Panc1 (cell line): ENCODE measurements at regions not wholly inside any gene's neighbourhood (a gene's known extent, or its start where the extent isn't known, plus 50 kb on each side); places are given as distances from the start of the nearest gene placed in this dataset.

Experiments
- ATAC-seq: fragments of 200-7000 bp; cut with Tn5 transposase; 2 replicates; pipeline ENCODE4 v1.9.1; 2020; ENCODE audit warnings: mild to moderate bottlenecking, moderate library complexity
- BruUV-seq: library from RNA; stranded (reverse); fragments of 400-500 nt; replicated peaks from 2 replicates; lab custom pipeline; 2021; lab: Mats Ljungman, UMichigan
- CTCF ChIA-PET: fragments of 300-600 bp; sonication (Branson Sonifier 250); formaldehyde crosslinking; loops from one replicate; lab custom pipeline; 2022; ENCODE audit warnings: antibody characterized with exemption; lab: Charles Lee
- POLR2A ChIA-PET: fragments of 300-600 bp; sonication (Branson Sonifier 250); formaldehyde crosslinking; loops from one replicate; lab custom pipeline; 2022; ENCODE audit warnings: antibody characterized with exemption; lab: Charles Lee
- DNase-seq: peaks from one replicate; pipeline ENCODE4 v3.0.0-alpha.2; 2010; ENCODE audit warnings: low read depth, low spot score
- H3K27ac ChIP-seq: 2 replicates; pipeline ENCODE4 v1.5.1; 2011; ENCODE audit warnings: mild to moderate bottlenecking, low read length, inconsistent platforms
- H3K27me3 ChIP-seq: fragments of 200-500 bp; sonication (Bioruptor generic); 2 replicates; pipeline ENCODE4 v1.6.0; 2014; ENCODE audit warnings: low read length, inconsistent platforms; ENCODE audit not compliant: control insufficient read depth, insufficient read depth
- H3K36me3 ChIP-seq: fragments of 200-500 bp; sonication (Bioruptor generic); 2 replicates; pipeline ENCODE4 v1.5.1; 2014; ENCODE audit warnings: inconsistent platforms, mild to moderate bottlenecking, low read length, moderate library complexity; ENCODE audit not compliant: control insufficient read depth, insufficient read depth
- H3K4me1 ChIP-seq: 2 replicates; pipeline ENCODE4 v1.5.1; 2011; ENCODE audit warnings: inconsistent platforms, mild to moderate bottlenecking, low read length, moderate library complexity; ENCODE audit not compliant: control insufficient read depth, insufficient read depth
- H3K4me3 ChIP-seq, 2 experiments: 2 replicates each; pipeline ENCODE4 v1.5.1; 2011 to 2012; ENCODE audit warnings: low read depth in 2 of 2, low read length in 2 of 2, mild to moderate bottlenecking in 2 of 2, inconsistent platforms in 1 of 2, moderate library complexity in 1 of 2
- H3K9me3 ChIP-seq: fragments of 200-500 bp; sonication (Bioruptor generic); 2 replicates; pipeline ENCODE4 v1.5.1; 2014; ENCODE audit warnings: low read depth, mild to moderate bottlenecking, inconsistent platforms, low read length, moderate library complexity; ENCODE audit not compliant: control insufficient read depth, insufficient read depth
- POLR2AphosphoS5 ChIP-seq: IDR thresholded peaks from 2 replicates; pipeline ENCODE4 v1.6.1; 2012; ENCODE audit warnings: mild to moderate bottlenecking, low read depth, low read length, moderate library complexity
- REST ChIP-seq, 2 experiments: IDR thresholded peaks; 2 replicates each; pipeline ENCODE4 v1.6.1; 2011 to 2012; ENCODE audit warnings: low read depth in 2 of 2, control low read depth in 1 of 2, low read length in 1 of 2, mild to moderate bottlenecking in 1 of 2, moderate library complexity in 1 of 2; ENCODE audit not compliant: insufficient read depth in 1 of 2
- SIN3A ChIP-seq: IDR thresholded peaks from 2 replicates; pipeline ENCODE4 v1.6.1; 2012; ENCODE audit warnings: low read depth, mild to moderate bottlenecking, low read length, moderate library complexity, borderline replicate concordance; ENCODE audit not compliant: insufficient read depth
- TCF7L2 ChIP-seq: IDR thresholded peaks from 2 replicates; pipeline ENCODE4 v1.6.1; 2011; ENCODE audit warnings: mild to moderate bottlenecking, low read depth, low read length, inconsistent platforms
- in situ Hi-C: cut with HindIII; loops from 2 replicates; pipeline ENCODE4 v1.10.0; 2016; ENCODE audit warnings: low sequenced_read_pairs, low pct_unique_long_range_greater_than_20kb
- intact Hi-C: fragments of 100-400 bp; cut with micrococcal nuclease; formaldehyde crosslinking; loops from one replicate; pipeline ENCODE4 v1.10.0; 2022; ENCODE audit not compliant: unreplicated experiment
- TF ChIP-seq, protein P1 (sequence below): fragments of 450-650 bp; IDR thresholded peaks from 2 replicates; pipeline ENCODE4 v1.5.1; 2017; ENCODE audit warnings: mild to moderate bottlenecking

DNA sequence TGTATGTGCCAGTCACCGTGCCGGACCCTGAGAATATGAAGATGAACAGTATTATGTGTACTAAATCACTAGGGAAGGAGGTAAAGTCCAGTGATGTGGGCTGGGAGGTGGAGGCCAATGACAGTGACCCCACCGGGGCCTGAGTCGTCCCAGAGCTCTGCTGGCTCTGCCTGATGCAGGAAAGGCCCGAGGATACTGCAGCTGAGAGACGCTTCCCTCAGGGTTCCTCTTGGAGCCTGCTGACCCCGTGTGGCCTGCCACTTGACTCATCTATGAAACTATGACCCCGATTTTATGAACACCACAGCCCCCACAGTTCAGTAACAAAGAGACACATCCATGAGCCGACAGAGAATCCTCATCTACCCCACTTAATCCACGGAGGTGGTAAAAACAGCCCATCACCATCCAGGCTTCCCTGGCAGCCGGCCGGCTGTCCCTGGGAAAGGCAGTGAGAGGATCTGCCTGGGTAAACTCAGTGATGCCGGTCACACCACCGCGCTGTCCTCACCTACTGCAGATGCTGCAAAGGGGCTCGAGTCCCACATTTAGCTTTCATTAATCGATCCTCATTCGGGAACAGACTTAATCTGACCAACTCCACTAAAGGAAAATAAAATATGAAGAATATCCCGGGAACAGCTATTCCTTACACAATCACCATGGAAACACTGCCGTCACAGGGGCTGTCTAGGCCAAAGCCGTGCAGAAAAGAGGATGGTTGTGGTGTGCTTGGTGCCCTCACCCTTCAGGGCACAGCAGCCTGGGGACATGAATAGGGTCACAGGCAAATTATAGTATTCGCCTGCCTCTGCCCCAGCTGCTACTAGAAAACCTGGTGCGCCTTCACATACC lies 82.9 kb downstream of the ARRDC4 start:
- no TSS peak for BruUV-seq
- DNase-seq (no peak), ATAC-seq (no peak)
- ChIA-PET POLR2A (no interaction called here), CTCF (interaction anchor here (0.5 kb wide), 1 partner anchor 39 kb away, joined by 3 read pairs; no protein-coding TSS in a partner anchor)
- no peaks in the 10 kb centered on the region for H3K9me3 ChIP-seq
- no peaks in the 10 kb centered on the region for H3K36me3 ChIP-seq
- TF ChIP-seq, protein P1, sequence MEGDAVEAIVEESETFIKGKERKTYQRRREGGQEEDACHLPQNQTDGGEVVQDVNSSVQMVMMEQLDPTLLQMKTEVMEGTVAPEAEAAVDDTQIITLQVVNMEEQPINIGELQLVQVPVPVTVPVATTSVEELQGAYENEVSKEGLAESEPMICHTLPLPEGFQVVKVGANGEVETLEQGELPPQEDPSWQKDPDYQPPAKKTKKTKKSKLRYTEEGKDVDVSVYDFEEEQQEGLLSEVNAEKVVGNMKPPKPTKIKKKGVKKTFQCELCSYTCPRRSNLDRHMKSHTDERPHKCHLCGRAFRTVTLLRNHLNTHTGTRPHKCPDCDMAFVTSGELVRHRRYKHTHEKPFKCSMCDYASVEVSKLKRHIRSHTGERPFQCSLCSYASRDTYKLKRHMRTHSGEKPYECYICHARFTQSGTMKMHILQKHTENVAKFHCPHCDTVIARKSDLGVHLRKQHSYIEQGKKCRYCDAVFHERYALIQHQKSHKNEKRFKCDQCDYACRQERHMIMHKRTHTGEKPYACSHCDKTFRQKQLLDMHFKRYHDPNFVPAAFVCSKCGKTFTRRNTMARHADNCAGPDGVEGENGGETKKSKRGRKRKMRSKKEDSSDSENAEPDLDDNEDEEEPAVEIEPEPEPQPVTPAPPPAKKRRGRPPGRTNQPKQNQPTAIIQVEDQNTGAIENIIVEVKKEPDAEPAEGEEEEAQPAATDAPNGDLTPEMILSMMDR, result no peak
- TF ChIP-seq SIN3A, result no peak
- no peak for TF ChIP-seq TCF7L2
- TF ChIP-seq POLR2AphosphoS5, result no peak
- TF ChIP-seq REST (IDR thresholded peaks at IDR 0.05; ENCODE audit: insufficient read depth in 1 of 2, low read depth in 2 of 2, low read length in 1 of 2), result no peak
- no peaks in the 10 kb centered on the region for H3K4me1 ChIP-seq
- no peak overlapping the region for H3K4me3 ChIP-seq
- intact Hi-C loops, result no loop called here
- no peaks in the 10 kb centered on the region for H3K27me3 ChIP-seq
- no peak overlapping the region for H3K27ac ChIP-seq
- in situ Hi-C loops, result no loop called here

DNA sequence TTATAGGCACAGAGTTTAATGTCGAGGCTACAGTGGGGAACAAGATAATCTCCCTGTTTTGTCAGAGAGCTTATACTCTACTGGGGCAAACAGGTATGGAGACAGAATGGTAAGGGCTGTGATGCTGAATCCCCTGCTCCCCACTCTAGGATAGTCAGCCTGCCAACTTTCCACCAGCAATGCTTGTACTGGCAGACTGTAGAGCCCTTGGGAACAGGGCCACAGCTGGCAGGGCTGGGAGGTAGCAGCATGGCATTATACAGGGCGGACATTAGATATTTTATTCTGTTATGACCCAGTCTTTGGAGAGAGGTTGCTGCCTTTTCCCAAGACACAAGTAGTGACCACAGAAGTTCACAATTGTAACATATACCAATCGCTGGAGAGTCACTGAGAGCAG lies 91.2 kb downstream of the ARRDC4 start:
- in situ Hi-C loops, result no loop called here
- Histone ChIP-seq H3K4me1 (no peaks in the 10 kb centered on the region), H3K9me3 (no peaks in the 10 kb centered on the region), H3K27ac (no peak overlapping the region), H3K4me3 (no peak overlapping the region), H3K36me3 (no peaks in the 10 kb centered on the region), H3K27me3 (no peaks in the 10 kb centered on the region)
- intact Hi-C loops, result no loop called here
- no TSS peak for BruUV-seq
- DNase-seq (no peak), ATAC-seq (no peak)
- ChIA-PET CTCF (no interaction called here), POLR2A (no interaction called here)
- no peak for TF ChIP-seq POLR2AphosphoS5
- TF ChIP-seq REST (IDR thresholded peaks at IDR 0.05; ENCODE audit: insufficient read depth in 1 of 2, low read depth in 2 of 2, low read length in 1 of 2), result no peak
- TF ChIP-seq, protein P1, result no peak
- no peak for TF ChIP-seq TCF7L2
- TF ChIP-seq SIN3A, result no peak
